HG02884 (cell line): ENCODE measurements at regions not wholly inside any gene's neighbourhood (a gene's known extent, or its start where the extent isn't known, plus 50 kb on each side); places are given as distances from the start of the nearest gene placed in this dataset.

Experiments used
- ATAC-seq: cut with Tn5 transposase; IDR thresholded peaks from one replicate; pipeline ENCODE4 v1.9.1; 2021; ENCODE audit warnings: mild to moderate bottlenecking, moderate library complexity; ENCODE audit not compliant: unreplicated experiment

- ATAC-seq = peak; percentile 64
These were observed 161.0 kb downstream of the ZNF326 start for GRCh38 chr1:90155721-90156487.

GRCh38 chr1:90154711-90155110, 159.8 kb downstream of the ZNF326 start:
- ATAC-seq = no peak

- no peak for ATAC-seq
These were observed 154.2 kb downstream of the ZNF326 start for GRCh38 chr1:90149101-90149500.

GRCh38 chr1:90147093-90147492, 152.2 kb downstream of the ZNF326 start:
- ATAC-seq = no peak

GRCh38 chr1:90144820-90145219, 149.9 kb downstream of the ZNF326 start:
- ATAC-seq = no peak

- ATAC-seq = no peak
These were observed 148.7 kb downstream of the ZNF326 start for GRCh38 chr1:90143591-90143990.

GRCh38 chr1:90142697-90143096, 147.8 kb downstream of the ZNF326 start:
- ATAC-seq = no peak

- no peak for ATAC-seq
These were observed 144.9 kb downstream of the ZNF326 start for GRCh38 chr1:90139837-90140236.

- no peak for ATAC-seq
These were observed 140.4 kb downstream of the ZNF326 start for GRCh38 chr1:90135286-90135685.

- no peak for ATAC-seq
These were observed 139.5 kb downstream of the ZNF326 start for GRCh38 chr1:90134175-90134955.

- ATAC-seq = peak; percentile 43
These were observed 138.2 kb downstream of the ZNF326 start for GRCh38 chr1:90133133-90133532.

GRCh38 chr1:90132306-90132705, 137.4 kb downstream of the ZNF326 start:
- ATAC-seq = no peak

- peak; percentile 73 for ATAC-seq
These were observed 132.5 kb downstream of the ZNF326 start for GRCh38 chr1:90127288-90127953.

GRCh38 chr1:90126834-90127233, 131.9 kb downstream of the ZNF326 start:
- ATAC-seq = no peak

GRCh38 chr1:90122654-90123340, 127.9 kb downstream of the ZNF326 start:
- no peak for ATAC-seq

- no peak for ATAC-seq
These were observed 119.7 kb downstream of the ZNF326 start for GRCh38 chr1:90114521-90115141.

GRCh38 chr1:90107990-90108389, 113.1 kb downstream of the ZNF326 start:
- ATAC-seq = no peak

- no peak for ATAC-seq
These were observed 111.4 kb downstream of the ZNF326 start for GRCh38 chr1:90106311-90106710.

GRCh38 chr1:90104941-90105538, 110.1 kb downstream of the ZNF326 start:
- ATAC-seq = no peak

- ATAC-seq = no peak
These were observed 105.7 kb downstream of the ZNF326 start for GRCh38 chr1:90100566-90100965.
